GM18907 (cell line): ENCODE measurements at regions not wholly inside any gene's neighbourhood (a gene's known extent, or its start where the extent isn't known, plus 50 kb on each side); places are given as distances from the start of the nearest gene placed in this dataset.
"Not testable (repeated sequence)": the region's sequence is repeated elsewhere in the genome, so short reads cannot be mapped to it uniquely, and the experiment has no call there.

ENCODE experiments used
- ATAC-seq: cut with Tn5 transposase; IDR thresholded peaks from one replicate; pipeline ENCODE4 v1.9.1; 2021; ENCODE audit warnings: mild to moderate bottlenecking, moderate library complexity; ENCODE audit not compliant: unreplicated experiment

- no peak for ATAC-seq
Measured at GRCh38 chr10:60621018-60621417, 157.3 kb upstream of the CDK1 start.

DNA sequence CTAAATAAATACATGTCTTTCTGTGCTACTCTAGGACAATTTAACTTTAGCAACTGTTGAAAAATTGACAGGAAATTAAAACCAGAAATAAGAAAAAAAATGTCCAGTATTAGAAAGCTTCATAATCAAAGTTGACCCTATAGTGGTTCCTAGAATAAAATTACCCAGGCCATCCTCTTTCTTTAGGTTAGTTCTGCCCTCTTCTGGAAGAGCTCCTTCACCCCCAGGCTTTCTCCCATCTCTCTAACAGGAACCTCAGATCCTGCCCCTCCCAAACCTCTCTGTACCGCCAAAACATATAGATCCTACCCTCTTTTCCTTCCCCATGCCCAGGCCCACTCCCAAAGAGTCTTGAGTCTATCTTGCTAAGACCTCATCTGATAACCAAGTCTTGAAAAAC lies 159.4 kb upstream of the CDK1 start:
- ATAC-seq: no peak

GRCh38 chr10:60615541-60615940 lies 162.7 kb upstream of the CDK1 start:
- ATAC-seq: no peak

- no peak for ATAC-seq
Measured at GRCh38 chr10:60614363-60614762, 163.9 kb upstream of the CDK1 start.

DNA sequence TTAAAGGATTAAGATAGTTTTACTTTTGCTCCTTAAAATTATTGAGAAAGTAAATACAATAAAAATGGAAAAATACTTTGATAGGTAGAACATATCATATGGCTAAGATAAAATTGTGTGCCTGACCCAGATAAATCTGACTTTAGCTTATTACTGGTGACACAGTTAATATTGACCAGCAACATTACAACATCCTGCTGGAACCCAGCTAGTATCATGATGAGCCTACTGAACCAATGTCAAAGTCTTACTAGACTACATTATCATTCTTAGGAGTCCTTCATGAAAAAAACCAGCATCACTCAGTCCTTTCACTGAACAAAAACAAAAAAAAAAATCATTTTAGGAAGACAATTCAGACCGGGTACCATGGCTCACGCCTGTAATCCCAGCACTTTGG lies 164.8 kb upstream of the CDK1 start:
- ATAC-seq: no peak

- ATAC-seq: no peak
Measured at GRCh38 chr10:60611291-60611747, 167.0 kb upstream of the CDK1 start.

GRCh38 chr10:60607372-60607771 lies 170.9 kb upstream of the CDK1 start:
- ATAC-seq: no peak

GRCh38 chr10:60606343-60607080 lies 171.8 kb upstream of the CDK1 start:
- ATAC-seq: no peak

DNA sequence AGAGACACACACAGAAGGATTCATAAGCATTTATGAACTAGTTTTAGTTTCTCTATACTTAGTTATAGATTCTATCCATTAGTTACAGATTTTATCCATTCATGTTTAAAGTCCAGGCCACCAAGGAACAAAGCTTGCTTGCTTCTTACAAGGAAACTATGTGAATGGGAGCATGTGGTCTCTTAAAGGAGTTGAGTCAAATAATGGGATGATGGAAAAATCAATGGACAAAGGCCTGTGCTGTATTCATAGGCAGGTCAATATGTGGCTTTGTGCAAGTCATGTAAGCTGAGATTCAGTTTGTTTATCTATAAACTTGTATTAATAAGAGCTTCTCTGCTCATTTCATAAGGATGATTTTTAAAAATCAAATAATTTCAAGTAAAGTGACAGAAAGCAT lies 172.8 kb upstream of the CDK1 start:
- no peak for ATAC-seq

DNA sequence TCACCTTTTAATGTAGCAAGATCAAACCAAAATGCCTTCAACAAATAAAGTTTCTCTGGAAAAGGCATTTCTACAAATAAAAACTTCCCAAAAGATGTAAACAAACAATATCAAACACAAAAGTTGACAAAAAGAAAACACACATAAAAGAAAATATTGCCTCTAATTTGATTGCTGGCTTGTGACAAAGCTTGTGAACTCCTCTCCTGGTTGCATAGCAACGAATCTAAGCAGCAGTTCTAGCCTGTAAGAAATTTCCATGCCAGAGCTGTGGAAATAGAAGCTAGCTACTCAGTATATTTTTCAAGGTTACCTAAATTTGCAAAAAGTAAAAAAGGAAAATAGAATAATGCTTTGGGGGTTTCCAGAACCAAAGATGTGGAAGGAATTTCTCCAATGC lies 173.9 kb upstream of the CDK1 start:
- no peak for ATAC-seq

- no peak for ATAC-seq
Measured at GRCh38 chr10:60597513-60597912, 180.8 kb upstream of the CDK1 start.

- ATAC-seq: no peak
Measured at GRCh38 chr10:60595852-60596251, 182.4 kb upstream of the CDK1 start.

DNA sequence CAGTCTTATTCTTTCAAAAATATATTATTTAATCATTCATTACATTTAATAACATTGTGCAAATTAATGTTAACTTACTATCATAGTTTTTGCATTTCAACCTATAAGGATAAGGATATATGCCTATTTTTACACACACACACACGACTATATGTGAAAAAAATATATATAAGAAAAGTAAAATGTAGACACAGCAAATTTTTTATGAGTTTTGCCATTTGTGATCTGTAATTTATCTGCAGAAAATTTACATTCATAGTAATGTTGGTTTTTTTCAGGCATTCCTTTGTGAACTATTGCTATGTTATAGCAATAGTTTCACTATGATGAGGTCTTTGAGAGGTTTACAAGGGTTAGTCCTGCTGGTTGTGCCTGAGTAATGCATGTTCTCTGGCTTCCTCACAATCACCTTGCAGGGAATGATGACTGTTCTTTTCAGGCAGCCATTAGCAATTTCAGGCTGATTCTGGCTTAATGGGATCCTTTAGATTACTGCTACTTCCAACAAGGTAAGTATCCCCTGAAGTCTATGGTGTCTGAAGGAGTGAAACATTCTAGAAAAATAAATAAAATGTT lies 183.7 kb upstream of the CDK1 start:
- ATAC-seq: no peak

DNA sequence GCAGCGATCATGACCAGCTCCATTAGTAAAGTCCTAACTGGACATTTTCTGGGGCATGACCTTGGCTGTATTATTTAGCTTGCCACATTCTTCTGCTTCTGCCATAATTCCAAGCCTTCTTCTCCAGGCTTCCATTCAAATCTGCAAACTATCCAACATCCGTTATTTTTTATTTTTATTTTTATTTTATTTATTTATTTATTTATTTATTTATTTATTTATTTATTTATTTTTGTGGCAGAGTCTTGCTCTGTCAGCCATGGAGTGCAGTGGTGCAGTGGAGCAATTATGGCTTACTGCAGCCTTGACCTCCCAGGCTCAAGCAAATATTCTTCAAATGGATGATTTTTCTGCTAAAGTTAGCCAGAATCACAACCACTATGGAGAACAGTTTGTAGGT lies 187.2 kb upstream of the CDK1 start:
- ATAC-seq: no peak

- ATAC-seq: no peak
Measured at GRCh38 chr10:60589376-60589775, 188.9 kb upstream of the CDK1 start.

- ATAC-seq: not testable (repeated sequence)
Measured at GRCh38 chr10:60581782-60582181, 192.1 kb upstream of the ANK3 start.

DNA sequence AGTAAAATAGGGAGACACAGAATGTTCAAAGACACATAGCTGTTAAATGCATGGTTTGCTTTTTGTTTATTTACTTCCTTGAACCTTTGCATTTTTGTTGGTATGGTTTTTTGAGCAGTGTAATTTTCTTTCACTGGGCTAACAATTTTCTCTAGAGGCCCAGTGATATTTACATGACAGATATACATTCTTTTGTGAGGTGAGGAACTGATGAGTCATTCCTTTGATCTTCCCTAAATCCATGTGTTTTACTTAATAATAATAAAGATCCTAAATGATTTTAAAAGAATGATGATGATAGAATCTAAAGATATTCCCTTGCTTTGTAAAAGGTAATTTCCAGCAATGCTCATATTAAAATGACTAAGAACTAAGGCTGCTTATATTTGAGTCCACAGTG lies 188.5 kb upstream of the ANK3 start:
- no peak for ATAC-seq

- ATAC-seq: no peak
Measured at GRCh38 chr10:60576130-60577069, 186.7 kb upstream of the ANK3 start.

DNA sequence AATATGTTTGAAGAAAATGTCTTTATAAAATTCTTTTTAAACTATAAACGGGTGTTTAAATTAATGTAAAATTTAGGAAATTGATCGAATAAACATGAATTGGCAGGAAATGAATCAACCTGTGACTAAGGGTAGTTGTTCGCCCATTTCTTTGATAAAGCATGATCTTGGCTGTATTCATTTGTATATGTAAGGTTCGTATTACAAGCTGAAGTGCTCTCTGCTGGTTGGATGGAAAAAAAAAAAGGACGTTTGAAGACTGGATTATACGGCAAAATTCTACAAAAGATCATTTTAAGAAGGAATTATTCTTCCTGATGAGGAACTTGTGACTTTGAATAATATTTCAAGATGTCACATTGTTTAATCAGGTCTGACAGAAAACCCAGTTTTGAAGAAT lies 185.4 kb upstream of the ANK3 start:
- no peak for ATAC-seq

DNA sequence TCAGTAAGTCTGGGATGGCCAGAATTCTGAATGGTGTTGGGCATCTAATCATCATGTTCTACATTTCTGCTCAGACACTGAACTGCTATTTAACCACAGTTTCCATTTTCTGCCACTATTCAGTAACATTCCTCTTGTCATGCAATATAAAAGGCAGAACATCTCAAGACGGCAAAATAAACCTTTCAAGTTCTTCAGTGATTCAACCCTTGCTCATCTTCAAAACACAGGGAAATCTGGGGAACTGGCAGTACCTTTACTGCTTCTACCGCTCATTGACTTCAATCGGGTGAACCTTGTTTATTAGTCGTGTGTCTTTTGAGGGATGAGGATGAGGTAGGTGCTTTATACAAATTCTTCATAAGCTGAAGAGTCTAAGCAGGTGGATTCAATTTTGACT lies 184.7 kb upstream of the ANK3 start:
- no peak for ATAC-seq

DNA sequence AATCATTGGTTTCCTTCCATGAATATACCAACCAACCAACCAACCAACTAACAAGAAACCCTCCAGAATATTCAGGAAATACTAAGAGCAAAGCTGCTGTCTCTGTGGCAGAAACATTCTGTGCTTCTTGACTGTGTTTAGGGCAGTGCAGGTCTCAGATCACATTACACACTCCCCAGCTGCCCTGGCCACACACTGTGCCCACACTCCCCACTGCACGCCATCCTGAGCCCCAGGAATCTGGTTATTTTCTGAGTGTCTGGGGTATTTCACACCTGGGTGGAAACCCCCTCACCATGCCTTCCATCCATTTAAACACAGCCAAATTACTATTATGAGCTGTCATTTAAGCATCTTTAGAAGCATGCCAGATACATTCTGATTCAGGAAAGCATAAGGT lies 183.7 kb upstream of the ANK3 start:
- peak; percentile 73 for ATAC-seq
